CD4-positive, alpha-beta memory T cell (primary cell): ENCODE measurements at regions not wholly inside any gene's neighbourhood (a gene's known extent, or its start where the extent isn't known, plus 50 kb on each side); places are given as distances from the start of the nearest gene placed in this dataset.
"Not testable (repeated sequence)": the region's sequence is repeated elsewhere in the genome, so short reads cannot be mapped to it uniquely, and the experiment has no call there.

Source experiments
- CTCF ChIA-PET: fragments of 350-600 bp; sonication (Branson Sonifier 250); formaldehyde crosslinking; loops from one replicate; lab custom pipeline; 2021; ENCODE audit warnings: inconsistent platforms; ENCODE audit not compliant: partially characterized antibody; lab: Charles Lee
- POLR2A ChIA-PET: fragments of 350-600 bp; sonication (Branson Sonifier 250); formaldehyde crosslinking; loops from one replicate; lab custom pipeline; 2021; ENCODE audit not compliant: partially characterized antibody; lab: Charles Lee
- DNase-seq, 5 donors: peaks; one replicate each; pipeline versions ENCODE4 v3.0.0 to v3.0.0-alpha.2; 2020 to 2022; ENCODE audit warnings: mixed read lengths in 1 of 5
- H3K27ac ChIP-seq: one replicate; pipeline ENCODE4 v1.7.0; 2013; ENCODE audit warnings: low read depth, low read length
- H3K27me3 ChIP-seq: 2 replicates; pipeline ENCODE4 v1.7.0; 2013; ENCODE audit warnings: mild to moderate bottlenecking, low read length, moderate library complexity; ENCODE audit not compliant: insufficient read depth
- H3K36me3 ChIP-seq: 2 replicates; pipeline ENCODE4 v1.7.0; 2013; ENCODE audit warnings: mild to moderate bottlenecking, low read length, moderate library complexity; ENCODE audit not compliant: insufficient read depth
- H3K4me1 ChIP-seq: 2 replicates; pipeline ENCODE4 v1.7.0; 2013; ENCODE audit warnings: mild to moderate bottlenecking, low read length, moderate library complexity; ENCODE audit not compliant: insufficient read depth
- H3K4me3 ChIP-seq, 2 donors: one replicate each; pipeline ENCODE4 v1.7.0; 2013; ENCODE audit warnings: low read length in 2 of 2, mild to moderate bottlenecking in 1 of 2
- H3K9me3 ChIP-seq, 2 donors: one replicate each; pipeline ENCODE4 v1.7.0; 2013; ENCODE audit warnings: low read length in 2 of 2, control low read depth in 1 of 2; ENCODE audit not compliant: control insufficient read depth in 1 of 2
- H3K27ac Mint-ChIP-seq, 7 donors: one replicate each; pipeline ENCODE4 v1.8.0; 2020 to 2021; ENCODE audit warnings: mixed read lengths in 7 of 7, mild to moderate bottlenecking in 6 of 7, inconsistent platforms in 3 of 7, moderate library complexity in 3 of 7
- H3K27me3 Mint-ChIP-seq, 2 donors: one replicate each; pipeline ENCODE4 v1.8.0; 2020 to 2021; ENCODE audit warnings: mixed read lengths in 2 of 2
- H3K36me3 Mint-ChIP-seq, 2 donors: one replicate each; pipeline ENCODE4 v1.8.0; 2020 to 2021; ENCODE audit warnings: mixed read lengths in 2 of 2, inconsistent platforms in 1 of 2, mild to moderate bottlenecking in 1 of 2
- H3K4me1 Mint-ChIP-seq, 4 donors: one replicate each; pipeline ENCODE4 v1.8.0; 2020 to 2021; ENCODE audit warnings: mixed read lengths in 4 of 4, mild to moderate bottlenecking in 1 of 4
- H3K4me3 Mint-ChIP-seq, 8 donors: one replicate each; pipeline ENCODE4 v1.8.0; 2020 to 2021; ENCODE audit warnings: mixed read lengths in 8 of 8, mild to moderate bottlenecking in 7 of 8, moderate library complexity in 6 of 8, inconsistent platforms in 3 of 8
- H3K9me3 Mint-ChIP-seq, 8 donors: one replicate each; pipeline ENCODE4 v1.8.0; 2020 to 2021; ENCODE audit warnings: mixed read lengths in 8 of 8, mild to moderate bottlenecking in 5 of 8, inconsistent platforms in 3 of 8, moderate library complexity in 1 of 8
- intact Hi-C: fragments of 100-400 bp; cut with micrococcal nuclease; formaldehyde crosslinking; loops from one replicate; pipeline ENCODE4 v1.15.1; 2023

DNA sequence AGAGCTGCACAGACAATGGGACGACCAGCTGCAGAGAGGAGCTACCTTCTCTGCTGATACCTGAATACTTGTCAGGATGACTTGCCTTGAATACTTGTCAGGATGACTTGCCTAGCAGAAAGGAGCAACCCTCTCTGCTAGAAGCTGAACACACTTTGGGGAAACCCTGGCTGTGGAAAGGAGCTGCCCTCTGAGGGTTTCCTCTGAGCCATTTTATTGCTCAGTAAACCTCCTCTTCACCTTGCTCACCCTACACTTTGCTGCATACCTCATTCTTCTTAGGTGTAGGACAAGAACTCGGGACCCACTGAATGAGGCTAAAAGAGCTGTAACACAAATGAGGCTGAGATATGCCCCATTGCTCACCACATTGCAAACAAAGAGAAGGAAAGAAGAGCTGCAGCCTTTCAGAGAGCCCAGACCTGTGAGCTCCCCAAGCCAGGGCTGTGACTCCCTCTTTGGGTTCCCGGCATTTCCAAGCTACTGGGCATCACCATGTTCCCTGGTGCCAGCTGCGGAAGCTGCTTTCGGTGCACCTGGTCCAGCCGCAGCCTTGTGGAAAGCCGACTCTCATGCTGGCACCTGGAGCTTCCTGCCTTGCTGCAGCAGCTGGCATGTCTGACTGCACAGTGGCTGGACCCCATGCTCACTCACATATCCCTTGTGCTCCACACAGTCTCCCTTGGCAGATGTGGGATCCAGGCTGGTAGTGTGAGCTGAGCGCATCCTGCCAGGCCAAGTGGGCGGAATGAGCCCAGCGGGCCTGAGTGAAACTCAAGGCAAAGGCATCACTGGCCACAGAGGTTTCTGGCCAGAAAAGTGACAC, 106.7 kb upstream of the AHI1 start:
- no peaks in the 10 kb centered on the region for H3K36me3 Mint-ChIP-seq

DNA sequence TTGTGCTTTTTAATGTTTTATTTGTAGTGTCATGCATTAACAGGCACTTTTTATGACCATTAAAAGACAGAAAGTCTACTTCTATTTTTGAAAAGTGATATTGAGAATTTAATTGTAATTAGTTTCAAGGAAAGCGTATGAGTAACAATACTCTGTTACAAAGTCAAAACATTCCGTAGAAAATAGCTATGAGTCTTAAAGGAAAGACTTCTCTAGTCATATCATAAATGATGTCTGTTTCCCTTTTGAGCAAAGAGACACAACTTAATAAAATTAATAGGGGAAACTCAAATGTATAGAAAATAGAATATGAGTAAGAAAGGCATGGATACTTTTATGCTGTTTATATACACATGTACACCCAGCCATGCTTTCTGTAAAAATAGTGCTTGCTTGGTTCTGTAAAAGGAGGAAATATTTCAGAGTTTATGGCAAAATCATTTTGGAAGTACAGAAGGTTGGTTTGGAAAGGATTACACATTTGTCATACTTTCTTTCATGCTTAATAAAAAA, 107.8 kb upstream of the AHI1 start:
- Histone ChIP-seq H3K4me1 (no peaks in the 10 kb centered on the region), H3K27ac (no peak overlapping the region), H3K4me3 (no peak overlapping the region), H3K36me3 (no peaks in the 10 kb centered on the region), H3K9me3 (no peaks in the 10 kb centered on the region), H3K27me3 (no peaks in the 10 kb centered on the region)
- Mint-ChIP-seq H3K36me3 (no peaks in the 10 kb centered on the region), H3K4me3 (no peak overlapping the region), H3K27me3 (no peaks in the 10 kb centered on the region), H3K4me1 (no peaks in the 10 kb centered on the region), H3K27ac (no peak overlapping the region), H3K9me3 (peaks cover 0 to 3% (median 0%) of the 10 kb centered on the region in 8 donors)
- CTCF ChIA-PET: no interaction called here
- POLR2A ChIA-PET: no interaction called here
- no peak for DNase-seq
- intact Hi-C loops: no loop called here

More for the DNA sequence above, 106.7 kb upstream of the AHI1 start:
- no peaks in the 10 kb centered on the region for H3K36me3 ChIP-seq
- H3K4me1 ChIP-seq: no peaks in the 10 kb centered on the region
- POLR2A ChIA-PET: no interaction called here
- H3K27ac ChIP-seq: no peak overlapping the region
- no peaks in the 10 kb centered on the region for H3K27me3 Mint-ChIP-seq
- no peaks in the 10 kb centered on the region for H3K4me1 Mint-ChIP-seq
- DNase-seq: no peak
- intact Hi-C loops: no loop called here
- no peaks in the 10 kb centered on the region for H3K27me3 ChIP-seq
- peaks cover 0 to 3% (median 0%) of the 10 kb centered on the region in 8 donors for H3K9me3 Mint-ChIP-seq
- CTCF ChIA-PET: no interaction called here
- no peak overlapping the region for H3K4me3 ChIP-seq
- no peaks in the 10 kb centered on the region for H3K9me3 ChIP-seq
- no peak overlapping the region for H3K27ac Mint-ChIP-seq
- H3K4me3 Mint-ChIP-seq: no peak overlapping the region

DNA sequence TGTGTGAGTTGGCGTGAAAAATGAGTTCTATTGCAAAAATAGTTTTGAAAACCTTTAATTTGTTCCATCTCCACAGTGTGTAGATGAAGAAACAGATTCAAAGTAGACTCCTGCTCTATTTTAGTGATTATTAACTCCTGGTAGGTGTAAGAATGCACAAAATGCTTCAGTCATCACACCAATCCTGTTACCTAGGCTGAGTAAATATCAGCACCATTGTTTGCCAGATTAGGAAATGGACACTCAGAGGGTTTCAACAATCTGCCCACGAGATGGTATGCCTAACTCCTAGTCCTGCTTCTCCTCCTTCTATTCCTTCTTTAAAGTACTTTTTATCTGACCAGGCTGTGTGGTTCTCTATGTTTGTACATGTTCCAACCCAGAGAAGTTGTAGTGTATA, 108.9 kb upstream of the AHI1 start:
- no peak overlapping the region for H3K4me3 Mint-ChIP-seq
- H3K36me3 ChIP-seq: no peaks in the 10 kb centered on the region
- DNase-seq: no peak
- peaks cover 0 to 3% (median 0%) of the 10 kb centered on the region in 8 donors for H3K9me3 Mint-ChIP-seq
- H3K4me3 ChIP-seq: no peak overlapping the region
- H3K36me3 Mint-ChIP-seq: no peaks in the 10 kb centered on the region
- ChIA-PET POLR2A (no interaction called here), CTCF (no interaction called here)
- H3K27ac Mint-ChIP-seq: no peak overlapping the region
- no peaks in the 10 kb centered on the region for H3K27me3 ChIP-seq
- H3K4me1 ChIP-seq: no peaks in the 10 kb centered on the region
- no peaks in the 10 kb centered on the region for H3K27me3 Mint-ChIP-seq
- intact Hi-C loops: no loop called here
- no peaks in the 10 kb centered on the region for H3K4me1 Mint-ChIP-seq
- no peak overlapping the region for H3K27ac ChIP-seq
- H3K9me3 ChIP-seq: no peaks in the 10 kb centered on the region

DNA sequence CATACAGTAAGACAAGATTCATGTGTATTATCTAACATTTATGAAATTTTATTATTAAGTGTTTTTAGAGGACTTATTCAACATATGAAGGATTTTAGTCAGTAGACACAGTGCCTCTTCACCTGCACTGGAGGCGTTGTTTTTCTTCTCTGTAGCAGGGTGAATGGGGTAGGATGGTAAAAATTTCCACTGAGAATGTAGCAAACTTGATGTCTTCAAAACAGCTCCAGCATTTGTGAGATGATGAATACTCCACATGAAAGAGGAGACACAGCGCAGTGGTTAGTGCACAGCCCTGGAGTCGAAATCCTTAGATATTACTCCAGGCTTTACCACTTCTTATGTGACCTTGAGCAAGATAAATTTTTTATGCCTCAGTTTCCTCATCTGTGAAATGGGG, 110.5 kb upstream of the AHI1 start:
- no peak for DNase-seq
- no peaks in the 10 kb centered on the region for H3K9me3 ChIP-seq
- Mint-ChIP-seq H3K9me3 (no peaks in the 10 kb centered on the region), H3K27me3 (peaks cover 0 to 1% of the 10 kb centered on the region in 2 donors), H3K4me3 (no peak overlapping the region), H3K4me1 (no peaks in the 10 kb centered on the region), H3K27ac (no peak overlapping the region), H3K36me3 (no peaks in the 10 kb centered on the region)
- no peaks in the 10 kb centered on the region for H3K4me1 ChIP-seq
- no peaks in the 10 kb centered on the region for H3K36me3 ChIP-seq
- H3K27me3 ChIP-seq: no peaks in the 10 kb centered on the region
- CTCF ChIA-PET: no interaction called here
- POLR2A ChIA-PET: no interaction called here
- no peak overlapping the region for H3K4me3 ChIP-seq
- intact Hi-C loops: no loop called here
- no peak overlapping the region for H3K27ac ChIP-seq

DNA sequence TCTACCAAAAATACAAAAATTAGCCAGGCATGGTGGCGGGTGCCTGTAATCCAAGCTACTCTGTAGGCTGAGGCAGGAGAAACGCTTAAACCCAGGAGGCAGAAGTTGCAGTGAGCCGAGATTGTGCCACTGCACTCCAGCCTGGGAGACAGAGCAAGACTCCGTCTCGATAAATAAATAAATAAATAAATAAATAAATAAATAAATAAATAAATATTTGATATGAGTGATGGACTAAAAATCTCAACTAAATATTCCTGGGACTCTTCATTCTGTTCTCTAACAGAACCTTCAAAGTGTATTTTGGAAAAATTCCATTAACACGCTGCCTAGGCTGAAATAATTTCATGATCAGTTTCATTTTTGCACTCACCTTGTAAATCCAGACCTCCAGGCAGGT, 112.7 kb upstream of the AHI1 start:
- CTCF ChIA-PET, H3K27me3 ChIP-seq, H3K4me1 Mint-ChIP-seq, H3K27me3 Mint-ChIP-seq, H3K36me3 Mint-ChIP-seq, DNase-seq, POLR2A ChIA-PET, H3K9me3 Mint-ChIP-seq, H3K4me3 Mint-ChIP-seq, H3K4me3 ChIP-seq, H3K27ac ChIP-seq, H3K4me1 ChIP-seq, intact Hi-C loops, H3K9me3 ChIP-seq, H3K27ac Mint-ChIP-seq, H3K36me3 ChIP-seq: not testable (repeated sequence)

DNA sequence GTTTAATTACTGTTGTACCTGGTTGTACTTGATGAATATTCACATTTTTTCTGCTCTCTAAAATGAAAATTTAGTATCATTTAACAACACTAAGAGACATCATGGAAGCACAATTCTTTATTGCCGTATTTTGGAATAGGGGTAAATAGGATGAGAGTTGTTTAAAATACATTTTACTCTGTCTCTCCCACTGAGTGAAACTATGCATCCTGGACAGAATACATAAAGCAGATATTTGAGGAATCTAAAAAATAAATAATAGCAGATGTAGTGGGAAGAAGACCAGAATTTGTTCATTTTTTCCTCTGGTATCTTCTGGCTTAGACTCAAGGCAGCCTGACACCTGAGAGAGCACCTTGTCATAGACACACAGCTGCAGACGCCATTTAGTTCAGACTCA, 119.1 kb upstream of the AHI1 start:
- no peak for DNase-seq
- Mint-ChIP-seq H3K9me3 (no peaks in the 10 kb centered on the region), H3K4me1 (no peaks in the 10 kb centered on the region), H3K36me3 (no peaks in the 10 kb centered on the region), H3K27me3 (peaks cover 2 to 11% of the 10 kb centered on the region in 2 donors), H3K27ac (no peak overlapping the region), H3K4me3 (no peak overlapping the region)
- H3K36me3 ChIP-seq: no peaks in the 10 kb centered on the region
- H3K9me3 ChIP-seq: no peaks in the 10 kb centered on the region
- ChIA-PET POLR2A (no interaction called here), CTCF (no interaction called here)
- no peaks in the 10 kb centered on the region for H3K27me3 ChIP-seq
- intact Hi-C loops: no loop called here
- no peak overlapping the region for H3K4me3 ChIP-seq
- no peak overlapping the region for H3K27ac ChIP-seq
- no peaks in the 10 kb centered on the region for H3K4me1 ChIP-seq

DNA sequence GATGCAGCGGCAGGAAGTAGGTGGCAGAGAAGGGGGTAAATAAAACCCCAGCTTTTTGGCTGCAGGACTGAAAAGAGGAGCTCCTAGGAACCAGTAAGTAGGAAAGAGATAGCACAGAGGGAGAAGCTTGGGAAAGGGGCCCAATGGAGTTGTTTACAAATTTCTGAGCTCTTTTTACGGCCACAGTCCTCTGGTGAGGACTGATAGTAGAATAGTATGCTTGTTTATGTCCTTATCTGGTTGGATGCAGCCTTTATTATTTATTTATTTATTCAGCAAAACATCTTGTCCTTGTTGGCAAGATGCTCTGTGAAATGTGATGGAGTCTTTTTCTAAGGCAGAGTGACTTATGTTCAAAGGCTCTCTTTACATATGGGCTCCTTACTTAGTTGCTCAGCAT, 119.7 kb upstream of the AHI1 start:
- Mint-ChIP-seq H3K27ac (no peak overlapping the region), H3K4me3 (no peak overlapping the region), H3K36me3 (no peaks in the 10 kb centered on the region), H3K4me1 (no peaks in the 10 kb centered on the region), H3K9me3 (peaks cover 0 to under 1% (median 0%) of the 10 kb centered on the region in 8 donors), H3K27me3 (peaks cover 2 to 10% of the 10 kb centered on the region in 2 donors)
- Histone ChIP-seq H3K9me3 (no peaks in the 10 kb centered on the region), H3K36me3 (no peaks in the 10 kb centered on the region), H3K4me1 (no peaks in the 10 kb centered on the region), H3K27ac (no peak overlapping the region), H3K4me3 (no peak overlapping the region), H3K27me3 (no peaks in the 10 kb centered on the region)
- POLR2A ChIA-PET: no interaction called here
- CTCF ChIA-PET: no interaction called here
- intact Hi-C loops: no loop called here
- DNase-seq: no peak
